OCI-LY7 (cell line): ENCODE measurements at regions not wholly inside any gene's neighbourhood (a gene's known extent, or its start where the extent isn't known, plus 50 kb on each side); places are given as distances from the start of the nearest gene placed in this dataset.
A peak's percentile ranks its signal among the peaks of the same experiment; 100 is the strongest.

ENCODE experiments used
- BruUV-seq: library from RNA; stranded (reverse); fragments of 400-500 nt; replicated peaks from 2 replicates; lab custom pipeline; 2021; lab: Mats Ljungman, UMichigan
- CTCF ChIA-PET: fragments of 300-600 bp; sonication (Branson Sonifier 250); formaldehyde crosslinking; loops from one replicate; lab custom pipeline; 2022; ENCODE audit warnings: antibody characterized with exemption; ENCODE audit not compliant: unreplicated experiment; lab: Charles Lee
- POLR2A ChIA-PET: fragments of 300-600 bp; sonication (Branson Sonifier 250); formaldehyde crosslinking; loops from one replicate; lab custom pipeline; 2022; ENCODE audit warnings: antibody characterized with exemption; lab: Charles Lee
- DNase-seq: peaks from one replicate; pipeline ENCODE4 v3.0.0-alpha.2; 2015; ENCODE audit warnings: low spot score
- H2AFZ ChIP-seq: fragments of 200-600 bp; sonication (generic), shearing (Covaris generic); 2 replicates; pipeline ENCODE4 v1.6.1; 2014; ENCODE audit warnings: mild to moderate bottlenecking, antibody characterized with exemption, low read length, moderate library complexity
- H3K27ac ChIP-seq: fragments of 200-600 bp; sonication (generic); 2 replicates; pipeline ENCODE4 v1.5.1; 2014; ENCODE audit warnings: mixed run types, low read depth, mild to moderate bottlenecking, moderate library complexity, low read length, inconsistent platforms; ENCODE audit not compliant: poor library complexity, severe bottlenecking
- H3K36me3 ChIP-seq: fragments of 200-600 bp; sonication (generic); 2 replicates; pipeline ENCODE4 v1.6.1; 2014; ENCODE audit warnings: mild to moderate bottlenecking, antibody characterized with exemption, low read length, moderate library complexity, mixed read lengths; ENCODE audit not compliant: insufficient read depth
- H3K4me1 ChIP-seq: fragments of 200-600 bp; sonication (generic); 2 replicates; pipeline ENCODE4 v1.5.1; 2014; ENCODE audit warnings: mild to moderate bottlenecking, low read length; ENCODE audit not compliant: insufficient read depth, poor library complexity, severe bottlenecking
- H3K4me2 ChIP-seq: fragments of 200-600 bp; sonication (generic); 2 replicates; pipeline ENCODE4 v1.6.1; 2014; ENCODE audit warnings: mild to moderate bottlenecking, low read length
- H3K4me3 ChIP-seq: fragments of 200-600 bp; sonication (generic); 2 replicates; pipeline ENCODE4 v1.5.1; 2014; ENCODE audit warnings: mild to moderate bottlenecking, low read depth, low read length; ENCODE audit not compliant: poor library complexity, severe bottlenecking
- H3K79me2 ChIP-seq: fragments of 200-600 bp; sonication (generic); 2 replicates; pipeline ENCODE4 v1.6.1; 2016; ENCODE audit warnings: low read depth, mild to moderate bottlenecking, low read length, moderate library complexity, mixed read lengths; ENCODE audit not compliant: insufficient read depth
- H3K9me2 ChIP-seq: fragments of 200-600 bp; sonication (generic); 2 replicates; pipeline ENCODE4 v1.6.1; 2016; ENCODE audit warnings: mild to moderate bottlenecking, low read length, mixed read lengths; ENCODE audit not compliant: insufficient read depth
- H3K9me3 ChIP-seq: fragments of 200-600 bp; sonication (generic); 2 replicates; pipeline ENCODE4 v1.6.1; 2014; ENCODE audit warnings: mild to moderate bottlenecking, mixed run types, low read length, mixed read lengths
- H4K20me1 ChIP-seq: fragments of 200-600 bp; sonication (generic); 2 replicates; pipeline ENCODE4 v1.6.1; 2014; ENCODE audit warnings: mild to moderate bottlenecking, antibody characterized with exemption, low read length, moderate library complexity, mixed read lengths; ENCODE audit not compliant: insufficient read depth
- CTCF ChIP-seq: fragments of 200-600 bp; sonication (generic); conservative IDR thresholded peaks from 2 replicates; pipeline ENCODE4 v1.5.1; 2014; ENCODE audit warnings: mild to moderate bottlenecking, antibody characterized with exemption, low read length, moderate library complexity, mixed read lengths
- EZH2phosphoT487 ChIP-seq: fragments of 200-600 bp; sonication (generic); IDR thresholded peaks from 2 replicates; pipeline ENCODE4 v1.6.1; 2018; ENCODE audit warnings: low read depth, borderline replicate concordance, mild to moderate bottlenecking, mixed run types, antibody characterized with exemption, low read length, moderate library complexity, mixed read lengths
- intact Hi-C: fragments of 100-400 bp; cut with micrococcal nuclease; formaldehyde crosslinking; loops from one replicate; pipeline ENCODE4 v1.10.0; 2022; ENCODE audit not compliant: unreplicated experiment

GRCh38 chr10:127812041-127812440, 75.1 kb downstream of the FOXI2 start:
- no peaks in the 10 kb centered on the region for H4K20me1 ChIP-seq
- ChIA-PET CTCF (interaction anchor here (1.0 kb wide), 1 partner anchor 30 kb away, joined by 3 read pairs; no protein-coding TSS in a partner anchor), POLR2A (no interaction called here)
- BruUV-seq, result no TSS peak
- H3K27ac ChIP-seq, result no peak overlapping the region
- no peaks in the 10 kb centered on the region for H3K9me3 ChIP-seq
- no peaks in the 10 kb centered on the region for H3K9me2 ChIP-seq
- H3K4me1 ChIP-seq, result no peaks in the 10 kb centered on the region
- no peak for DNase-seq
- no peak overlapping the region for H3K4me2 ChIP-seq
- TF ChIP-seq EZH2phosphoT487 (no peak), CTCF (no peak)
- H3K4me3 ChIP-seq, result no peak overlapping the region
- intact Hi-C loops, result no loop called here
- no peak overlapping the region for H2AFZ ChIP-seq
- no peaks in the 10 kb centered on the region for H3K36me3 ChIP-seq
- no peaks in the 10 kb centered on the region for H3K79me2 ChIP-seq

GRCh38 chr10:127813290-127813689, 76.3 kb downstream of the FOXI2 start:
- no peak overlapping the region for H3K4me2 ChIP-seq
- H3K9me3 ChIP-seq, result no peaks in the 10 kb centered on the region
- no peaks in the 10 kb centered on the region for H4K20me1 ChIP-seq
- no peaks in the 10 kb centered on the region for H3K79me2 ChIP-seq
- POLR2A ChIA-PET, result no interaction called here
- no peak overlapping the region for H3K27ac ChIP-seq
- no peaks in the 10 kb centered on the region for H3K9me2 ChIP-seq
- H2AFZ ChIP-seq, result no peak overlapping the region
- H3K36me3 ChIP-seq, result no peaks in the 10 kb centered on the region
- H3K4me3 ChIP-seq, result no peak overlapping the region
- H3K4me1 ChIP-seq, result no peaks in the 10 kb centered on the region
- no peak for TF ChIP-seq EZH2phosphoT487
- TF ChIP-seq CTCF, result 0 out of 2 replicates have a peak, but pooled peaks have one; percentile 19
- CTCF ChIA-PET, result no interaction called here
- BruUV-seq, result no TSS peak
- DNase-seq, result no peak
- intact Hi-C loops, result no loop called here

GRCh38 chr10:127815147-127815546, 77.6 kb downstream of the CLRN3 start:
- BruUV-seq, result no TSS peak
- Histone ChIP-seq H3K79me2 (no peaks in the 10 kb centered on the region), H3K9me2 (no peaks in the 10 kb centered on the region), H3K4me1 (no peaks in the 10 kb centered on the region), H2AFZ (no peak overlapping the region), H4K20me1 (no peaks in the 10 kb centered on the region), H3K27ac (no peak overlapping the region), H3K4me2 (no peak overlapping the region), H3K9me3 (no peaks in the 10 kb centered on the region), H3K36me3 (no peaks in the 10 kb centered on the region), H3K4me3 (no peak overlapping the region)
- no peak for DNase-seq
- ChIA-PET POLR2A (interaction anchor here (0.5 kb wide), 1 partner anchor 195 kb away, joined by 3 read pairs; no protein-coding TSS in a partner anchor), CTCF (no interaction called here)
- TF ChIP-seq CTCF, result peak; percentile 66
- TF ChIP-seq EZH2phosphoT487, result no peak
- intact Hi-C loops, result no loop called here
